ENCODE measurements at regions not wholly inside any gene's neighbourhood (a gene's known extent, or its start where the extent isn't known, plus 50 kb on each side); places are given as distances from the start of the nearest gene placed in this dataset.
"Not testable (repeated sequence)": the region's sequence is repeated elsewhere in the genome, so short reads cannot be mapped to it uniquely, and the experiment has no call there.

DNA sequence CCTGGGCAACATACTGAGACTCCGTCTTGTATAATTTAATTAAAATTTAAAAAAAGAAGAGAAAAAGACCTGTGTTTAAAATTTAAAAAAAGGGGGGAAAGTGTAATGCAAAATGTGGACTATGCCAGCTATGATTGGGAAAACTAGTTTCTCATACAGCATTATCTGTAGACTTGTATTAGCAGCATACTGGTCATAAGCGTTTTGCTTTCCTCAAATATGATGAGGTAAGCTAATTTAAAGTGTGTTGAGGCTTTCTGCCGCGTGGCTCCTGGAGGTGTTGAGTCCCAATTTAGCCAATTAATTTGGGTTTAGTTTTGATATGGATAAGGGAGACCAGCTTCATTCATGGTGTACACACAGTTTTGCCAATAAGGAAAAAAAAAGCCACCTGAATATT lies 640.2 kb downstream of the GOLGA6L6 start:
- H3K4me2 ChIP-seq; DNase-seq (ENCODE audit: low read depth in 1 of 2, low spot score in 1 of 2); H3K4me1 ChIP-seq; POLR2A ChIA-PET; CTCF ChIA-PET; H3K4me3 ChIP-seq; H3K27ac ChIP-seq; H3K9me3 ChIP-seq; FAIRE-seq; ATAC-seq: not testable (repeated sequence)
- peak; percentile 40 for TF ChIP-seq MAFK (IDR thresholded peaks at IDR 0.05; ENCODE audit: partially characterized antibody)
- 16% methylated on average over 4 of the region's 4 CpGs for WGBS (ENCODE audit: missing lambda C conversion rate)

- POLR2A ChIA-PET: no interaction called here
- Histone ChIP-seq H3K27ac (no peak overlapping the region), H3K9me3 (no peaks in the 10 kb centered on the region), H3K4me2 (no peak overlapping the region), H3K4me3 (no peak overlapping the region), H3K4me1 (no peaks in the 10 kb centered on the region)
- ATAC-seq: no peak
- DNase-seq (ENCODE audit: low read depth in 1 of 2, low spot score in 1 of 2): no peak
- TF ChIP-seq PHF8 (IDR thresholded peaks at IDR 0.05; ENCODE audit: borderline replicate concordance, low read depth): no peak
- no peak for TF ChIP-seq BCL3 (IDR thresholded peaks at IDR 0.05)
- no peak for TF ChIP-seq RFX5 (IDR thresholded peaks at IDR 0.05)
- TF ChIP-seq USF2 (IDR thresholded peaks at IDR 0.05): no peak
- TF ChIP-seq, protein P1, sequence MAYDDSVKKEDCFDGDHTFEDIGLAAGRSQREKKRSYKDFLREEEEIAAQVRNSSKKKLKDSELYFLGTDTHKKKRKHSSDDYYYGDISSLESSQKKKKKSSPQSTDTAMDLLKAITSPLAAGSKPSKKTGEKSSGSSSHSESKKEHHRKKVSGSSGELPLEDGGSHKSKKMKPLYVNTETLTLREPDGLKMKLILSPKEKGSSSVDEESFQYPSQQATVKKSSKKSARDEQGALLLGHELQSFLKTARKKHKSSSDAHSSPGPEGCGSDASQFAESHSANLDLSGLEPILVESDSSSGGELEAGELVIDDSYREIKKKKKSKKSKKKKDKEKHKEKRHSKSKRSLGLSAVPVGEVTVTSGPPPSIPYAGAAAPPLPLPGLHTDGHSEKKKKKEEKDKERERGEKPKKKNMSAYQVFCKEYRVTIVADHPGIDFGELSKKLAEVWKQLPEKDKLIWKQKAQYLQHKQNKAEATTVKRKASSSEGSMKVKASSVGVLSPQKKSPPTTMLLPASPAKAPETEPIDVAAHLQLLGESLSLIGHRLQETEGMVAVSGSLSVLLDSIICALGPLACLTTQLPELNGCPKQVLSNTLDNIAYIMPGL (CRISPR knock-in tag; IDR thresholded peaks at IDR 0.05; ENCODE audit: borderline replicate concordance): no peak
- no peak for TF ChIP-seq EP300 (IDR thresholded peaks at IDR 0.05)
- TF ChIP-seq FOSB (CRISPR knock-in tag; IDR thresholded peaks at IDR 0.05): no peak
- TF ChIP-seq PBX3 (IDR thresholded peaks at IDR 0.05): no peak
- no peak for TF ChIP-seq SREBF2 (IDR thresholded peaks at IDR 0.05)
- TF ChIP-seq RNF2 (IDR thresholded peaks at IDR 0.05; ENCODE audit: borderline replicate concordance, low read depth): no peak
- no peak for TF ChIP-seq NFE2L2 (conservative IDR thresholded peaks at IDR 0.05; ENCODE audit: low read length)
- TF ChIP-seq JUN (IDR thresholded peaks at IDR 0.05): no peak
- no peak for TF ChIP-seq KDM1A (IDR thresholded peaks at IDR 0.05; ENCODE audit: low read depth)
- TF ChIP-seq JUNB (IDR thresholded peaks at IDR 0.05): no peak
- TF ChIP-seq MAZ (IDR thresholded peaks at IDR 0.05; ENCODE audit: borderline replicate concordance, low read depth, low read length): no peak
- TF ChIP-seq, protein P2, sequence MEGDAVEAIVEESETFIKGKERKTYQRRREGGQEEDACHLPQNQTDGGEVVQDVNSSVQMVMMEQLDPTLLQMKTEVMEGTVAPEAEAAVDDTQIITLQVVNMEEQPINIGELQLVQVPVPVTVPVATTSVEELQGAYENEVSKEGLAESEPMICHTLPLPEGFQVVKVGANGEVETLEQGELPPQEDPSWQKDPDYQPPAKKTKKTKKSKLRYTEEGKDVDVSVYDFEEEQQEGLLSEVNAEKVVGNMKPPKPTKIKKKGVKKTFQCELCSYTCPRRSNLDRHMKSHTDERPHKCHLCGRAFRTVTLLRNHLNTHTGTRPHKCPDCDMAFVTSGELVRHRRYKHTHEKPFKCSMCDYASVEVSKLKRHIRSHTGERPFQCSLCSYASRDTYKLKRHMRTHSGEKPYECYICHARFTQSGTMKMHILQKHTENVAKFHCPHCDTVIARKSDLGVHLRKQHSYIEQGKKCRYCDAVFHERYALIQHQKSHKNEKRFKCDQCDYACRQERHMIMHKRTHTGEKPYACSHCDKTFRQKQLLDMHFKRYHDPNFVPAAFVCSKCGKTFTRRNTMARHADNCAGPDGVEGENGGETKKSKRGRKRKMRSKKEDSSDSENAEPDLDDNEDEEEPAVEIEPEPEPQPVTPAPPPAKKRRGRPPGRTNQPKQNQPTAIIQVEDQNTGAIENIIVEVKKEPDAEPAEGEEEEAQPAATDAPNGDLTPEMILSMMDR (IDR thresholded peaks at IDR 0.05): no peak
- TF ChIP-seq HOXB5 (CRISPR knock-in tag; IDR thresholded peaks at IDR 0.05): no peak
- TF ChIP-seq MAFK (IDR thresholded peaks at IDR 0.05; ENCODE audit: partially characterized antibody): no peak
- no peak for TF ChIP-seq MYC (IDR thresholded peaks at IDR 0.05; ENCODE audit: borderline replicate concordance, low read length)
- no peak for TF ChIP-seq KDM5A (IDR thresholded peaks at IDR 0.05)
- CTCF ChIA-PET: no interaction called here
- 55% methylated on average over 11 of the region's 53 CpGs for WGBS (ENCODE audit: missing lambda C conversion rate)
- FAIRE-seq: no peak
Measured at GRCh38 chr15:19899021-19899824, 642.4 kb downstream of the GOLGA6L6 start.

DNA sequence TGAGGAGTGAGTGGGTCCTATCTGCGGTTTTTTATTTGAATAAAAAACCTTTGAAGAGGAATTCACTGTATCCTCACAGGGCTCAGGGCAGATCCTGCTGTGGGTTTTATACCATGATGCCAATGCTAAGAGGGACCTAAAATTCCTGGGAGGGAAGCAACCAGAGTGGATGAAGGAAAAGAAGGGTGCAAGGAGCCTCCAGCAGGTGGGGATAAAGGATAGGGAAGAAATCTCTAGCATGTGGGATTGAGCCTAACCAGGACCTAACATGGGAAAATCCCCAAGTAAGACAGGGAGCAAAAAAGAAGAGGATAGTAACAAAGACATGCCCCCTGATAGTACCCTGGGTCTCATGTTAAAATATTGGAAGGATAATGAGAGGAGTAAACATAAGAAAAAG lies 652.8 kb downstream of the GOLGA6L6 start:
- FAIRE-seq; DNase-seq (ENCODE audit: low read depth in 1 of 2, low spot score in 1 of 2): not testable (repeated sequence)

DNA sequence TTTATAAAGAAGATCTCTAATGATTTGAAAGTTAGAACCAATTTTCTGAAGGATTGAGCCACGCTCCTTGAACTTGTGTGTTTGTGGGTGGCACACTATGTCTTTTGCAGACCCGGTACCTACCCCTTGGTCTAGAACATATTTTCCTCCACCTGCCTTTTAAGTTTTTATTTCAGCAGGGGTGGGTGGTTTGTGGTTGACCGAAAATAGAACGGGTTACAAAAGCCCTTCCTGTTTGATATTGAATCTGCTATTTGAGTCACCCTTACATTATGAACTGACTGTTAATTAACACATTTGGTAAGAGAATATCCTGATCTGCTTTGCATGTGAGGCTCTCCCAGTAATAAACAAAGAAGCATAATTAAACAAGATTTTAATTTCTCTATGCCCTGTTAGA lies 697.5 kb downstream of the GOLGA6L6 start:
- FAIRE-seq; ATAC-seq; H3K4me2 ChIP-seq; POLR2A ChIA-PET; DNase-seq (ENCODE audit: low read depth in 1 of 2, low spot score in 1 of 2); H3K4me1 ChIP-seq; H3K27ac ChIP-seq; H3K9me3 ChIP-seq; H3K4me3 ChIP-seq; CTCF ChIA-PET: not testable (repeated sequence)
- 10% methylated on average over 4 of the region's 4 CpGs for WGBS (ENCODE audit: missing lambda C conversion rate)

More for the DNA sequence above, 652.8 kb downstream of the GOLGA6L6 start:
- ATAC-seq, CTCF ChIA-PET, POLR2A ChIA-PET, H3K4me1 ChIP-seq, H3K4me3 ChIP-seq, H3K27ac ChIP-seq, H3K4me2 ChIP-seq, H3K9me3 ChIP-seq: not testable (repeated sequence)
- no CpG with 5 or more reads among the region's 1 CpG for WGBS (ENCODE audit: missing lambda C conversion rate)

Measured in A549 (cell line).